Neural cell (in vitro differentiated cells): ENCODE measurements at regions not wholly inside any gene's neighbourhood (a gene's known extent, or its start where the extent isn't known, plus 50 kb on each side); places are given as distances from the start of the nearest gene placed in this dataset.

ENCODE experiments used
- H2AFZ ChIP-seq: fragments of 200-600, 300-800 bp; sonication (generic), shearing (Covaris generic); 2 replicates; pipeline ENCODE4 v1.6.0; 2014; ENCODE audit warnings: low read depth, mild to moderate bottlenecking, antibody characterized with exemption, low read length, moderate library complexity
- H3F3A ChIP-seq: fragments of 200-600 bp; shearing (Covaris generic); 2 replicates; pipeline ENCODE4 v1.6.1; 2016; ENCODE audit warnings: mild to moderate bottlenecking, moderate library complexity, mixed read lengths, antibody characterized with exemption, low read length; ENCODE audit not compliant: insufficient read depth, poor library complexity, severe bottlenecking
- H3K27ac ChIP-seq: fragments of 200-600, 300-800 bp; sonication (generic), shearing (Covaris generic); 2 replicates; pipeline ENCODE4 v1.5.1; 2014; ENCODE audit warnings: mild to moderate bottlenecking, low read length, moderate library complexity
- H3K27me3 ChIP-seq: fragments of 300-800, 200-600 bp; sonication (generic), shearing (Covaris generic); 2 replicates; pipeline ENCODE4 v1.6.0; 2014; ENCODE audit warnings: mild to moderate bottlenecking, low read depth, low read length, moderate library complexity; ENCODE audit not compliant: insufficient read depth
- H3K36me3 ChIP-seq: fragments of 300-800, 200-600 bp; sonication (generic), shearing (Covaris generic); 2 replicates; pipeline ENCODE4 v1.5.1; 2014; ENCODE audit warnings: mild to moderate bottlenecking, antibody characterized with exemption, low read length, moderate library complexity; ENCODE audit not compliant: insufficient read depth
- H3K4me2 ChIP-seq: fragments of 300-800, 200-600 bp; sonication (generic), shearing (Covaris generic); 2 replicates; pipeline ENCODE4 v1.6.0; 2014; ENCODE audit warnings: mild to moderate bottlenecking, low read length
- H3K4me3 ChIP-seq: fragments of 300-800, 200-600 bp; sonication (generic), shearing (Covaris generic); 2 replicates; pipeline ENCODE4 v1.5.1; 2014; ENCODE audit warnings: mild to moderate bottlenecking, low read length, moderate library complexity
- H3K79me2 ChIP-seq: fragments of 200-600 bp; shearing (Covaris generic); replicated peaks from 2 replicates; pipeline ENCODE4 v1.6.0; 2014; ENCODE audit warnings: mild to moderate bottlenecking, low read length, moderate library complexity; ENCODE audit not compliant: insufficient read depth
- H3K9ac ChIP-seq: fragments of 300-800, 200-600 bp; sonication (generic), shearing (Covaris generic); 2 replicates; pipeline ENCODE4 v1.6.1; 2016; ENCODE audit warnings: mild to moderate bottlenecking, low read length, mixed read lengths
- H3K9me2 ChIP-seq: fragments of 200-600 bp; shearing (Covaris generic); 2 replicates; pipeline ENCODE4 v1.6.1; 2016; ENCODE audit warnings: mild to moderate bottlenecking, low read length, mixed read lengths; ENCODE audit not compliant: insufficient read depth
- H3K9me3 ChIP-seq: fragments of 200-600, 300-800 bp; sonication (generic), shearing (Covaris generic); 2 replicates; pipeline ENCODE4 v1.6.1; 2016; ENCODE audit warnings: mild to moderate bottlenecking, mixed run types, low read length, moderate library complexity, mixed read lengths
- H4K20me1 ChIP-seq: fragments of 200-600 bp; shearing (Covaris generic); 2 replicates; pipeline ENCODE4 v1.6.1; 2016; ENCODE audit warnings: mild to moderate bottlenecking, mixed run types; ENCODE audit not compliant: insufficient read depth
- EP300 ChIP-seq: fragments of 450-650 bp; conservative IDR thresholded peaks from 2 replicates; pipeline ENCODE4 v1.6.1; 2014; ENCODE audit warnings: antibody characterized with exemption, mild to moderate bottlenecking, moderate library complexity; ENCODE audit not compliant: poor library complexity, severe bottlenecking
- EZH2 ChIP-seq: fragments of 200-600, 300-800 bp; shearing (Covaris generic), sonication (generic); IDR thresholded peaks from 2 replicates; pipeline ENCODE4 v1.6.1; 2014; ENCODE audit warnings: antibody characterized with exemption, low read length, borderline replicate concordance, mild to moderate bottlenecking; ENCODE audit not compliant: insufficient read depth, poor library complexity, severe bottlenecking
- MXI1 ChIP-seq: fragments of 450-650 bp; conservative IDR thresholded peaks from 2 replicates; pipeline ENCODE4 v1.6.1; 2014; ENCODE audit warnings: antibody characterized with exemption, mild to moderate bottlenecking; ENCODE audit not compliant: poor library complexity, severe bottlenecking
- POLR2AphosphoS5 ChIP-seq: IDR thresholded peaks from 2 replicates; pipeline ENCODE4 v1.6.1; 2012
- RAD21 ChIP-seq: fragments of 450-650 bp; conservative IDR thresholded peaks from 2 replicates; pipeline ENCODE4 v1.6.1; 2014; ENCODE audit warnings: antibody characterized with exemption, mild to moderate bottlenecking, moderate library complexity
- SMC3 ChIP-seq: fragments of 450-650 bp; conservative IDR thresholded peaks from 2 replicates; pipeline ENCODE4 v1.6.1; 2014; ENCODE audit warnings: antibody characterized with exemption, mild to moderate bottlenecking, moderate library complexity; ENCODE audit not compliant: poor library complexity
- TAF1 ChIP-seq: IDR thresholded peaks from 2 replicates; pipeline ENCODE4 v1.6.1; 2012; ENCODE audit warnings: low read depth
- TF ChIP-seq, protein P1 (sequence below): IDR thresholded peaks from 2 replicates; pipeline ENCODE4 v1.6.1; 2012; ENCODE audit warnings: borderline replicate concordance
- TF ChIP-seq, protein P2 (sequence below): fragments of 450-650 bp; IDR thresholded peaks from 2 replicates; pipeline ENCODE4 v1.5.1; 2014; ENCODE audit warnings: antibody characterized with exemption, mild to moderate bottlenecking, moderate library complexity; ENCODE audit not compliant: poor library complexity, severe bottlenecking

DNA sequence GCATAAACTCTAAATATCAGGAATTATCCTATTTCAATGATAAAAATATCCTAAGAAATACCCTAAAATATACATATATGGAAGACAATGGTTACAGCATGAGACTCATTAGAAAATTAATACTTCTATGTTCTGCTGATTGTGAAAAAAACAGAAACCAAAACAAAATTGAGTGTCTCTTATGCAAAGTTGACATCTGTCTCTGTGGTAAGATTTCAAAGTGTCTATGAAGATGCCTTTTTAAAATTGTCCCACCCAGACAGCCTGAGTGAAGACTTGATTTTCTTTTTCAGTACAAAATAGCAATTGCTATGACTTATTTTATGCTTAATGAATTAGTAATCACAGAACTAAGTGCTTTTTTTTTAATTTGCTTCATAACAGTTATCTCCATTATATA, 1368.4 kb upstream of the LRRTM1 start:
- H3K9me3 ChIP-seq, result no peaks in the 10 kb centered on the region
- H3K79me2 ChIP-seq, result no peaks in the 10 kb centered on the region
- no peaks in the 10 kb centered on the region for H3K36me3 ChIP-seq
- no peaks in the 10 kb centered on the region for H3F3A ChIP-seq
- no peak overlapping the region for H3K4me2 ChIP-seq
- no peak overlapping the region for H3K4me3 ChIP-seq
- H3K9ac ChIP-seq, result no peak overlapping the region
- H3K27ac ChIP-seq, result no peak overlapping the region
- no peak for TF ChIP-seq EZH2
- TF ChIP-seq, protein P1, sequence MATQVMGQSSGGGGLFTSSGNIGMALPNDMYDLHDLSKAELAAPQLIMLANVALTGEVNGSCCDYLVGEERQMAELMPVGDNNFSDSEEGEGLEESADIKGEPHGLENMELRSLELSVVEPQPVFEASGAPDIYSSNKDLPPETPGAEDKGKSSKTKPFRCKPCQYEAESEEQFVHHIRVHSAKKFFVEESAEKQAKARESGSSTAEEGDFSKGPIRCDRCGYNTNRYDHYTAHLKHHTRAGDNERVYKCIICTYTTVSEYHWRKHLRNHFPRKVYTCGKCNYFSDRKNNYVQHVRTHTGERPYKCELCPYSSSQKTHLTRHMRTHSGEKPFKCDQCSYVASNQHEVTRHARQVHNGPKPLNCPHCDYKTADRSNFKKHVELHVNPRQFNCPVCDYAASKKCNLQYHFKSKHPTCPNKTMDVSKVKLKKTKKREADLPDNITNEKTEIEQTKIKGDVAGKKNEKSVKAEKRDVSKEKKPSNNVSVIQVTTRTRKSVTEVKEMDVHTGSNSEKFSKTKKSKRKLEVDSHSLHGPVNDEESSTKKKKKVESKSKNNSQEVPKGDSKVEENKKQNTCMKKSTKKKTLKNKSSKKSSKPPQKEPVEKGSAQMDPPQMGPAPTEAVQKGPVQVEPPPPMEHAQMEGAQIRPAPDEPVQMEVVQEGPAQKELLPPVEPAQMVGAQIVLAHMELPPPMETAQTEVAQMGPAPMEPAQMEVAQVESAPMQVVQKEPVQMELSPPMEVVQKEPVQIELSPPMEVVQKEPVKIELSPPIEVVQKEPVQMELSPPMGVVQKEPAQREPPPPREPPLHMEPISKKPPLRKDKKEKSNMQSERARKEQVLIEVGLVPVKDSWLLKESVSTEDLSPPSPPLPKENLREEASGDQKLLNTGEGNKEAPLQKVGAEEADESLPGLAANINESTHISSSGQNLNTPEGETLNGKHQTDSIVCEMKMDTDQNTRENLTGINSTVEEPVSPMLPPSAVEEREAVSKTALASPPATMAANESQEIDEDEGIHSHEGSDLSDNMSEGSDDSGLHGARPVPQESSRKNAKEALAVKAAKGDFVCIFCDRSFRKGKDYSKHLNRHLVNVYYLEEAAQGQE, result no peak
- TF ChIP-seq EP300, result no peak
- TF ChIP-seq POLR2AphosphoS5, result no peak
- TF ChIP-seq RAD21, result no peak
- H2AFZ ChIP-seq, result no peak overlapping the region
- no peaks in the 10 kb centered on the region for H3K27me3 ChIP-seq
- H4K20me1 ChIP-seq, result no peaks in the 10 kb centered on the region
- no peaks in the 10 kb centered on the region for H3K9me2 ChIP-seq

DNA sequence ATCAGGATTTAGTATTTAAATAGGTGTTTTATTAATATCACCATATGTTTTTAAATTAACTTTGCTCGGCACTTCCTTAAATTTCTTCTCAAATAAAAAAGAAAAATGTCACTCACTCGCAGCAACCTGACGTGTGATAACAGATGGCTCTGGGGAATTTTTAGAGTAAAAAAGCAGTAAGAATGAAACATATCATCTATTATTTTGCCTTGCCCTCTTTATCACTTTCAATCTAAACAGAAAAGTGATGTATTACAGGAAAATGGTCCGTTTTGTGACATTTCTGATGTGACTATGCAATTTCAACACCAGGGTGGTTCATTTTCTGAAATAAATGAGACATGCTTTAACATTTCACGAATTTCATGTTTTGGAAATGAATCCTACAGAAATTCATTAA, 1368.0 kb upstream of the LRRTM1 start:
- no peaks in the 10 kb centered on the region for H3F3A ChIP-seq
- H3K27me3 ChIP-seq, result no peaks in the 10 kb centered on the region
- H3K9me3 ChIP-seq, result no peaks in the 10 kb centered on the region
- no peaks in the 10 kb centered on the region for H3K9me2 ChIP-seq
- H4K20me1 ChIP-seq, result no peaks in the 10 kb centered on the region
- H3K36me3 ChIP-seq, result no peaks in the 10 kb centered on the region
- H2AFZ ChIP-seq, result no peak overlapping the region
- no peak overlapping the region for H3K4me2 ChIP-seq
- no peak overlapping the region for H3K27ac ChIP-seq
- TF ChIP-seq TAF1 (no peak), EP300 (no peak), EZH2 (no peak), POLR2AphosphoS5 (no peak), SMC3 (no peak), MXI1 (no peak), RAD21 (no peak)
- TF ChIP-seq, protein P2, sequence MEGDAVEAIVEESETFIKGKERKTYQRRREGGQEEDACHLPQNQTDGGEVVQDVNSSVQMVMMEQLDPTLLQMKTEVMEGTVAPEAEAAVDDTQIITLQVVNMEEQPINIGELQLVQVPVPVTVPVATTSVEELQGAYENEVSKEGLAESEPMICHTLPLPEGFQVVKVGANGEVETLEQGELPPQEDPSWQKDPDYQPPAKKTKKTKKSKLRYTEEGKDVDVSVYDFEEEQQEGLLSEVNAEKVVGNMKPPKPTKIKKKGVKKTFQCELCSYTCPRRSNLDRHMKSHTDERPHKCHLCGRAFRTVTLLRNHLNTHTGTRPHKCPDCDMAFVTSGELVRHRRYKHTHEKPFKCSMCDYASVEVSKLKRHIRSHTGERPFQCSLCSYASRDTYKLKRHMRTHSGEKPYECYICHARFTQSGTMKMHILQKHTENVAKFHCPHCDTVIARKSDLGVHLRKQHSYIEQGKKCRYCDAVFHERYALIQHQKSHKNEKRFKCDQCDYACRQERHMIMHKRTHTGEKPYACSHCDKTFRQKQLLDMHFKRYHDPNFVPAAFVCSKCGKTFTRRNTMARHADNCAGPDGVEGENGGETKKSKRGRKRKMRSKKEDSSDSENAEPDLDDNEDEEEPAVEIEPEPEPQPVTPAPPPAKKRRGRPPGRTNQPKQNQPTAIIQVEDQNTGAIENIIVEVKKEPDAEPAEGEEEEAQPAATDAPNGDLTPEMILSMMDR, result no peak
- TF ChIP-seq, protein P1, result no peak
- no peak overlapping the region for H3K4me3 ChIP-seq
- H3K79me2 ChIP-seq, result no peaks in the 10 kb centered on the region
- no peak overlapping the region for H3K9ac ChIP-seq
